KOPT-K1 (cell line): ENCODE measurements at regions not wholly inside any gene's neighbourhood (a gene's known extent, or its start where the extent isn't known, plus 50 kb on each side); places are given as distances from the start of the nearest gene placed in this dataset.

Experiments used
- H3K27ac ChIP-seq: fragments of 200-600 bp; sonication (generic); 2 replicates; pipeline ENCODE4 v1.5.1; 2016; ENCODE audit warnings: antibody characterized with exemption, mild to moderate bottlenecking, low read depth, low read length; ENCODE audit not compliant: poor library complexity, severe bottlenecking
- H3K36me3 ChIP-seq: fragments of 200-600 bp; sonication (generic); 2 replicates; pipeline ENCODE4 v1.5.1; 2017; ENCODE audit warnings: antibody characterized with exemption, mild to moderate bottlenecking, low read length, moderate library complexity; ENCODE audit not compliant: insufficient read depth
- H3K9me3 ChIP-seq: fragments of 200-600 bp; sonication (generic); 2 replicates; pipeline ENCODE4 v1.5.1; 2017; ENCODE audit warnings: antibody characterized with exemption, low read length, mild to moderate bottlenecking; ENCODE audit not compliant: insufficient read depth, poor library complexity, severe bottlenecking

- Histone ChIP-seq H3K9me3 (no peaks in the 10 kb centered on the region), H3K36me3 (no peaks in the 10 kb centered on the region), H3K27ac (no peak overlapping the region)
Measured at GRCh38 chr6:97591955-97592354, 308.9 kb upstream of the MMS22L start.

GRCh38 chr6:97594844-97595243, 311.8 kb upstream of the MMS22L start:
- H3K9me3 ChIP-seq, result no peaks in the 10 kb centered on the region
- no peaks in the 10 kb centered on the region for H3K36me3 ChIP-seq
- H3K27ac ChIP-seq, result no peak overlapping the region

GRCh38 chr6:97621111-97621510, 338.1 kb upstream of the MMS22L start:
- H3K36me3 ChIP-seq, result no peaks in the 10 kb centered on the region
- no peak overlapping the region for H3K27ac ChIP-seq
- H3K9me3 ChIP-seq, result no peaks in the 10 kb centered on the region

GRCh38 chr6:97626671-97627441, 343.8 kb upstream of the MMS22L start:
- Histone ChIP-seq H3K9me3 (no peaks in the 10 kb centered on the region), H3K27ac (no peak overlapping the region), H3K36me3 (no peaks in the 10 kb centered on the region)

- Histone ChIP-seq H3K9me3 (no peaks in the 10 kb centered on the region), H3K36me3 (no peaks in the 10 kb centered on the region), H3K27ac (no peak overlapping the region)
Measured at GRCh38 chr6:97629180-97629579, 346.2 kb upstream of the MMS22L start.

GRCh38 chr6:97630604-97631003, 347.6 kb upstream of the MMS22L start:
- Histone ChIP-seq H3K9me3 (no peaks in the 10 kb centered on the region), H3K36me3 (no peaks in the 10 kb centered on the region), H3K27ac (no peak overlapping the region)

GRCh38 chr6:97632341-97632740, 349.3 kb upstream of the MMS22L start:
- Histone ChIP-seq H3K36me3 (no peaks in the 10 kb centered on the region), H3K9me3 (no peaks in the 10 kb centered on the region), H3K27ac (no peak overlapping the region)

GRCh38 chr6:97639702-97640101, 356.7 kb upstream of the MMS22L start:
- no peaks in the 10 kb centered on the region for H3K36me3 ChIP-seq
- no peaks in the 10 kb centered on the region for H3K9me3 ChIP-seq
- H3K27ac ChIP-seq, result no peak overlapping the region

- H3K27ac ChIP-seq, result no peak overlapping the region
- H3K9me3 ChIP-seq, result no peaks in the 10 kb centered on the region
- H3K36me3 ChIP-seq, result no peaks in the 10 kb centered on the region
Measured at GRCh38 chr6:97644353-97644752, 361.3 kb upstream of the MMS22L start.

GRCh38 chr6:97645757-97646156, 362.7 kb upstream of the MMS22L start:
- Histone ChIP-seq H3K36me3 (no peaks in the 10 kb centered on the region), H3K27ac (no peak overlapping the region), H3K9me3 (no peaks in the 10 kb centered on the region)

GRCh38 chr6:97653076-97653475, 370.1 kb upstream of the MMS22L start:
- Histone ChIP-seq H3K27ac (no peak overlapping the region), H3K36me3 (no peaks in the 10 kb centered on the region), H3K9me3 (no peaks in the 10 kb centered on the region)

- Histone ChIP-seq H3K9me3 (no peaks in the 10 kb centered on the region), H3K36me3 (no peaks in the 10 kb centered on the region), H3K27ac (no peak overlapping the region)
Measured at GRCh38 chr6:97653517-97653916, 370.5 kb upstream of the MMS22L start.

- H3K9me3 ChIP-seq, result no peaks in the 10 kb centered on the region
- H3K36me3 ChIP-seq, result no peaks in the 10 kb centered on the region
- H3K27ac ChIP-seq, result no peak overlapping the region
Measured at GRCh38 chr6:97654674-97655073, 371.7 kb upstream of the MMS22L start.

- Histone ChIP-seq H3K36me3 (no peaks in the 10 kb centered on the region), H3K9me3 (no peaks in the 10 kb centered on the region), H3K27ac (no peak overlapping the region)
Measured at GRCh38 chr6:97656236-97656635, 373.2 kb upstream of the MMS22L start.

GRCh38 chr6:97656706-97657350, 373.8 kb upstream of the MMS22L start:
- H3K36me3 ChIP-seq, result no peaks in the 10 kb centered on the region
- H3K27ac ChIP-seq, result no peak overlapping the region
- H3K9me3 ChIP-seq, result no peaks in the 10 kb centered on the region

- Histone ChIP-seq H3K36me3 (no peaks in the 10 kb centered on the region), H3K9me3 (no peaks in the 10 kb centered on the region), H3K27ac (no peak overlapping the region)
Measured at GRCh38 chr6:97658090-97658489, 375.1 kb upstream of the MMS22L start.
